Femur (tissue), 1 donor: ENCODE measurements at regions not wholly inside any gene's neighbourhood (a gene's known extent, or its start where the extent isn't known, plus 50 kb on each side); places are given as distances from the start of the nearest gene placed in this dataset.
A peak's percentile ranks its signal among the peaks of the same experiment; 100 is the strongest.

Experiments
- DNase-seq: peaks from one replicate; pipeline ENCODE4 v3.0.0-alpha.2; 2017

DNA sequence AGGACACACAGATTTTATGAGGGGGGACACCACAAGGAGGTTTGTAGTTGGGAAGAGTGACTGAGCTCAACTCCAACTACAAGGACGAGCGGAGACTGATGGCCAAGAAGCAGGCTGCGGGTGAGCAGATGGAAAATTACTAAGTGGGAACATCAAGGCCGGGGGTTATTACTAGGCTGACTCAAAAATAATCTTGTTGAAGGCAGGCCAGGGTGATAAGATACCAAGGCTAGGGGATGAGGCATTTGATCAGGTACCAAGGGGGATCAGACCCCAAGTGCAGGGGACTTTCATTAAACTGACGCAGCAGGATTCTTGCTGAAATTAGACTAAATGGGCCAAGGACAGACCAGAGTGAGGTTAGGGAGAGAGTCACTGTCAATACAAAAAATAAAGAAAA lies 119.4 kb upstream of the SORBS2 start:
- no peak for DNase-seq

- DNase-seq, result no peak
These were observed 120.0 kb upstream of the SORBS2 start for GRCh38 chr4:185931986-185932385.

- DNase-seq, result no peak
These were observed 120.5 kb upstream of the SORBS2 start for GRCh38 chr4:185932491-185932890.

- peak; percentile 24 for DNase-seq
These were observed 121.1 kb upstream of the SORBS2 start for GRCh38 chr4:185933078-185933581.

- no peak for DNase-seq
These were observed 124.8 kb upstream of the SORBS2 start for GRCh38 chr4:185936650-185937376.

GRCh38 chr4:185938654-185939053 lies 126.7 kb upstream of the SORBS2 start:
- no peak for DNase-seq

GRCh38 chr4:185941461-185941860 lies 127.5 kb upstream of the TLR3 start:
- no peak for DNase-seq

- DNase-seq, result no peak
These were observed 123.7 kb upstream of the TLR3 start for GRCh38 chr4:185945252-185945651.

GRCh38 chr4:185945906-185946305 lies 123.0 kb upstream of the TLR3 start:
- DNase-seq, result no peak

DNA sequence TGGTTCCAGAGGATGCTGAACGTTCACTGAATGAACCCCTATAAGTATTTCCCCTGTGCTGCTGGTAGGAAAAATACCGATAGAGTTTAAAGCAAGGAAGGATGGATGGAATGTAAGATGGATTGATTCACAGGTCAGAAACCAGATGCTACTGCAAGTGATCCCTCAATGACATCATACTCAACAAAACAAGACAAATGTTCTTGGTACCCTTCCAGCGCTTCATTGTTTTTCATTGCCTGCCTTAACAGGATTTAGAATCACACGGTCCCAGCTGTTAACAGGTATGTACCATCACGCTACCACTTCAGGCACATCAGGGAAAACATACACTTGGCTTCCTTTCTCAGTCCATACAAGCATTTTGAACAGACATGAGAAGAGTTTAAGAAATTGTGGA lies 118.1 kb upstream of the TLR3 start:
- DNase-seq, result no peak

- DNase-seq, result no peak
These were observed 113.7 kb upstream of the TLR3 start for GRCh38 chr4:185955151-185955770.

DNA sequence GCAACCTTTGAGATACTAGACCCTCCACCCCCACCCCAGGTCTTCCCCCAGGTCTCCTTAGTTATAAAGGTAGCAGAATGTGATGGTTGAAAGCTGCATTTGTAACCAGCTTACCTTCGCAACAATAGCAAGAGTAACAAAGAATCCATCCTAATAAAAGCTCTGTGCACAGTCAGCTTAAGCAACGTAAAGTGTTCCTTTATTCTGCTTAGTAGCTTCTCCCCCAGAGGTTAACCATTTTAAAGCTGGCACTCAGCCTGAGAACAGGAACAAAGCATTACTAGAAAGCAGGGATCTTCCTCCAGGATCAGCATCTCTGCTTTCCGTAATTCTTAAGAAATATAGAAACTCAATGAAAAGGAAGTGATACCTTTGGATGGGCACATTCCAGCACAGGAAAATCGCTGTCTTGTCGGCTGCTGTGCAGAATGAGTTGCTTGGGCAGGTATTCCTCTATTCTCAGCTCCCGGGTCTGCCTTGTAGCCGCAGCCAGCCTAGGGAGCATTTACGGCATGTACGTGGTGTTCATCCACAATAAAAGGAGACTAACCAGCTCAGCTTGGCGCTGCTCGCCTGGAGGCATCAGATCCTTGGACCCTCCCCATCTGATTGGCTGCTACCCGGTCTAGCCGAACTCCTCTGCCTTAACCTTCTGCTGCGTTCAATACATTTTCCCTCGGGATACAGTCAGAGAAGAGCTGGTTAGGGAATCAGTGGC lies 113.0 kb upstream of the TLR3 start:
- no peak for DNase-seq

- no peak for DNase-seq
These were observed 112.4 kb upstream of the TLR3 start for GRCh38 chr4:185956544-185956940.

DNA sequence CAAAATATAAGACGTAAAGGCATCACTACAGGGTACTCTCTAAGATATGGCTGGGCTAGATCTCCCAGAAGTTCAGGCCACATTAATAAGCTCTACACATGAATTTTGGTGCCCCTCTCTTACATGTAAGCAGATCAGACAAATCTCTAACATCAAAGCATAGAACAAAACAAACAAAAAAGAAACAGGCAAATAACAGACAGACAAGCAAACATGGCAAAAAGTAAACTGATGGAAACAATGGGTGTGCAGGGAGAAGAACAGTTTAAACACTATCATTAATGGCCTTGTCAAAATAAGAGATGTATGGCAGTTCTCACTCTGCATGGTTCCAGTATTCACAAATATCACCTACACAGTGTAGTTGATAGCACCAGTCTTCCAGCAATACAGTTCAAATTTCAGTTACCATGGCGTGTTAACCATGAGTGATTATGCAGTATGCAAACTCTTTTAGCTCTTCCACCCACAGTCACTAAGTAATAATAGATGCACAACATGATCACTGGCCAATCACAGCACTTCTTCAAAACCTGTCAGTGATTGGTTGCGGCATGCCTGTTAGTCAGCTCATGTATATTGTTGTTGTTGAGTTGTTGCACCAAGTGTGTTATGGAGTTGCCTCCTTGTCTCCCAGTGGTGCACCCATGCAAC lies 110.7 kb upstream of the TLR3 start:
- no peak for DNase-seq

DNA sequence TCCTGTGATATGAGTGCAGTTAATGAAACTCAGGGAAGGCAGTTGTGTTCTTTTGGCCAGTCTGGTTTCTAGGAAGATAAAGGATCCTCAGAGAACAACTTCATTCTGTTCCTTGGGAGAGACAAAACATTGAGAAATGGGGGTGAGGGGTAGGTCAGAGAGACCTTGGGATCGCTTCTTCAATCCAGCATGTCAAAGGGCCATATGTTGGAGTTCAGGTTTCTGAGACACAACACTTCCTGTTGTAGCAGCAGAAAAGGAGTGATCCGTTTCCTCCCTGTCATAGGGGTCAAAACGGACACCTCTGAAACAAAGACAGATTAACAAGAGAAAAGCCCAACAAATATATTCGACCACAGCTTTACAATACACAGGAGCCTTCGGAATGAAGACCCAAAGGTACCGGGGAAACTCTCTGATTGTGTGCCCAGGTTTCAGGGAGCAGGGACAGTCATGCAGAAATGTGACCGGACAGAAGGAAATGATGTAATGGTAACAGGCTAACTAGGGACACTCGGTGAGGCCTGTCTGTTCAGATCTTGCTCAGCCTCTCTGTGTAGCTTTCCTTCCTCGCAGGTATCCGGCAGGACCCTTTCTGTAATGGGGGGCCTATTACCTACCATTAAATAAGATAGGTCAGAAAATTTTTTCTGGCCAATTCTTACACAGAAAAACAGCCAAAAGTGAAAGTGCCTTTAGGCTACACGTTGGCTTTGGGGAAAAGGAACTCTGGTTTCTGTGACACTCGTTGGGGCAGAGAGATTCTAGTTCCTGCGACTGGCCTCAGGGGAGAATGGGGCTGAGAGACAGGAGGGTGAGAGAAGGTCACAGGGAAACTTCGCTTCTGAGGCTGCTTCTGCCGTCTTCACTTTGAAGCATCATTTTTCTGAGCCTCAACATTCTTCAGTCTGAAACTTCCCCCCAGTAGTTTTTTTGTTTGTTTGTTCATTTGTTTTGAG lies 103.3 kb upstream of the TLR3 start:
- no peak for DNase-seq

GRCh38 chr4:185966549-185966948 lies 102.4 kb upstream of the TLR3 start:
- no peak for DNase-seq

DNA sequence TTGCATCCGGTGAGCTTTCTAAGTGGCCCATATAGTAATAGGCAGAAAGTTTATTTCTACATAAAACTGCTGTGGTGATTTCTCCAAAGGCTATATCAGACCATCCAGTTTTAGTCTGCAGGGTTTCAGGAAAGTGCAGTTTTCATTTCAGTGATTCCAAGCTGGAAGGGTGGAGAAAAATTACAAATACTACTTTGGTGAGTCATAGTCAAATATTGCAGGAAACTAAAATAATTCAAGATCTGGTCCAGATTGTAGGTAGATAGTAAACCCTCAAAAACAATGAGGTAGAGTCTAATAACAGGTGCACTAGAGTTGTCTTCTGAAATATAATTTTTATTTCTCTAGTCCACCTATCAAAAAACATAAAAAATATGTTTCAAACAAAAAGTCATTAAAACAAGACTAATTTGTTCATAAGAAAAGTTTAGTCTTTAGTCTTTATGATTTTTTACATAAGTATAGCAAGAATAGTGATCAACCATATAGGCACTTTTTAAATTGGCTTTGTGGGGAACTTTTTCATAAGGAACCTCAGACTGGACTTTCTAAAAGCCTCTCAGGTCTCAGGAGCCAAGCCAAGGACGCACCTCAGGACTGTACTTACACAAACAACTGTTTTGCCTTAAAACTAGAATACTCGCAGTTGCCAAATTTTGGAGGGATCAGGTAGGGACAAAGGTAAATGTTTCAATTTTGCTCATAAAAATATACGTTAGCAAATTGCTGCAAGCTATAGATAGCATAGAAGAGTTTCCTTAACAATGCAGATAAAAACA lies 101.8 kb upstream of the TLR3 start:
- no peak for DNase-seq

- no peak for DNase-seq
These were observed 99.3 kb upstream of the TLR3 start for GRCh38 chr4:185969657-185970056.

- DNase-seq, result no peak
These were observed 80.9 kb upstream of the TLR3 start for GRCh38 chr4:185987961-185988627.

GRCh38 chr4:185991770-185992169 lies 77.2 kb upstream of the TLR3 start:
- no peak for DNase-seq

- DNase-seq, result no peak
These were observed 76.4 kb upstream of the TLR3 start for GRCh38 chr4:185992585-185992984.
